ENCODE measurements at regions not wholly inside any gene's neighbourhood (a gene's known extent, or its start where the extent isn't known, plus 50 kb on each side); places are given as distances from the start of the nearest gene placed in this dataset.

DNA sequence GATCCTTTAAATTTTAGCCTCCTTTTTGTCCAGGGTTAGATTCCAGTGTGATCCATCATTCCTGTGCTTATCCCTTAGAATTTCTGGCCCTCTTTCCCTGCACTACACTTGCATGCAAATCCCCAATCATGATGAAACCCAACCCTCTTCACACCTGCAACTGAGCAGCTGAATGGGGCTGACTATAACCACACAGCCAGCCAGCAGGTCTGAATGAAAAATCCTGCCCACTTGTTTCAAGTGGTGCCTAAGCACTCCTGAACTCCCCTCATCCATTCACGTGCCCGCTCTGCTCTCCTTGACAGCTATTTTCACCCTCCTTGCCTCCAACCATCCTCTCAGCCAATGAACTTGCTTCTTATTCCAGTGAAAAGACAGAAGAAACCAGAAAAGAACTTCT is 80.5 kb upstream of the AFF3 start:
- H4K20me1 ChIP-seq (ENCODE audit: insufficient read depth, low read length): no peaks in the 10 kb centered on the region
- no peak overlapping the region for H3K27ac ChIP-seq (ENCODE audit: low read depth, low read length, poor library complexity, severe bottlenecking)
- no peaks in the 10 kb centered on the region for H3K9me2 ChIP-seq (ENCODE audit: insufficient read depth, low read length)
- H2AFZ ChIP-seq (ENCODE audit: low read length): no peak overlapping the region
- ChIA-PET CTCF (ENCODE audit: unreplicated experiment) (no interaction called here), POLR2A (interaction anchor here (1.4 to 1.7 kb wide), 2 partner anchors 11 to 92 kb away, joined by 3 to 7 read pairs; no protein-coding TSS in a partner anchor)
- H3K4me3 ChIP-seq (ENCODE audit: low read depth, low read length, poor library complexity, severe bottlenecking): no peak overlapping the region
- H3K4me1 ChIP-seq (ENCODE audit: insufficient read depth, low read length, poor library complexity, severe bottlenecking): no peaks in the 10 kb centered on the region
- no peaks in the 10 kb centered on the region for H3K36me3 ChIP-seq (ENCODE audit: insufficient read depth, low read length)
- no TSS peak for BruUV-seq (replicated peaks)
- DNase-seq (ENCODE audit: low spot score): no peak
- intact Hi-C loops (cut with micrococcal nuclease; ENCODE audit: unreplicated experiment): loop anchor here (5.0 kb wide), 1 partner anchor 36 kb away; no protein-coding TSS in a partner anchor
- TF ChIP-seq, protein P1, sequence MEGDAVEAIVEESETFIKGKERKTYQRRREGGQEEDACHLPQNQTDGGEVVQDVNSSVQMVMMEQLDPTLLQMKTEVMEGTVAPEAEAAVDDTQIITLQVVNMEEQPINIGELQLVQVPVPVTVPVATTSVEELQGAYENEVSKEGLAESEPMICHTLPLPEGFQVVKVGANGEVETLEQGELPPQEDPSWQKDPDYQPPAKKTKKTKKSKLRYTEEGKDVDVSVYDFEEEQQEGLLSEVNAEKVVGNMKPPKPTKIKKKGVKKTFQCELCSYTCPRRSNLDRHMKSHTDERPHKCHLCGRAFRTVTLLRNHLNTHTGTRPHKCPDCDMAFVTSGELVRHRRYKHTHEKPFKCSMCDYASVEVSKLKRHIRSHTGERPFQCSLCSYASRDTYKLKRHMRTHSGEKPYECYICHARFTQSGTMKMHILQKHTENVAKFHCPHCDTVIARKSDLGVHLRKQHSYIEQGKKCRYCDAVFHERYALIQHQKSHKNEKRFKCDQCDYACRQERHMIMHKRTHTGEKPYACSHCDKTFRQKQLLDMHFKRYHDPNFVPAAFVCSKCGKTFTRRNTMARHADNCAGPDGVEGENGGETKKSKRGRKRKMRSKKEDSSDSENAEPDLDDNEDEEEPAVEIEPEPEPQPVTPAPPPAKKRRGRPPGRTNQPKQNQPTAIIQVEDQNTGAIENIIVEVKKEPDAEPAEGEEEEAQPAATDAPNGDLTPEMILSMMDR (conservative IDR thresholded peaks at IDR 0.05; ENCODE audit: low read length): no peak
- no peak for TF ChIP-seq EZH2phosphoT487 (IDR thresholded peaks at IDR 0.05; ENCODE audit: borderline replicate concordance, low read depth, low read length)
- H3K79me2 ChIP-seq (ENCODE audit: insufficient read depth, low read depth, low read length): no peaks in the 10 kb centered on the region
- no peak overlapping the region for H3K4me2 ChIP-seq (ENCODE audit: low read length)
- H3K9me3 ChIP-seq (ENCODE audit: low read length): no peaks in the 10 kb centered on the region

DNA sequence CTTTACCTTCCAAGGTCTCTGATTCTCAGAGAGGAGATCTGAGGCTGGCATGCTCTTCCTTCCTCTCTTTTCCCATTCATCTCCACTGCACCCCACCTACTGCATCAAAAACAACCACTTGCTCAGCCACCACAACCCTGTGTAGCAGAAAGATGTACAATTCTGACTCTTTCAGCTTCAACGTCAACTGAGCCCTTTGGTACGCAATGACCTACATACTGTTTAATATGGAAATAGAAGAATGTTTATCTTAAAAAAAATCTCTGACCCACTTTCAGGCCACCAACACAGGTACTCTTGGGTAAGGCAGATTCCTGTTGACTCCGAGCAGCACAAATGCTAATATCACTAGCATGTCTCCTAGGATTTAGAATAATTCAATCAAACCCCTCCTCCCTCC is 76.2 kb upstream of the AFF3 start:
- no peaks in the 10 kb centered on the region for H3K4me1 ChIP-seq (ENCODE audit: insufficient read depth, low read length, poor library complexity, severe bottlenecking)
- no peaks in the 10 kb centered on the region for H3K9me2 ChIP-seq (ENCODE audit: insufficient read depth, low read length)
- H3K36me3 ChIP-seq (ENCODE audit: insufficient read depth, low read length): no peaks in the 10 kb centered on the region
- intact Hi-C loops (cut with micrococcal nuclease; ENCODE audit: unreplicated experiment): no loop called here
- no peak overlapping the region for H3K4me2 ChIP-seq (ENCODE audit: low read length)
- no peaks in the 10 kb centered on the region for H4K20me1 ChIP-seq (ENCODE audit: insufficient read depth, low read length)
- BruUV-seq (replicated peaks): no TSS peak
- ChIA-PET POLR2A (no interaction called here), CTCF (ENCODE audit: unreplicated experiment) (no interaction called here)
- H3K27ac ChIP-seq (ENCODE audit: low read depth, low read length, poor library complexity, severe bottlenecking): no peak overlapping the region
- no peak for DNase-seq (ENCODE audit: low spot score)
- no peak overlapping the region for H3K4me3 ChIP-seq (ENCODE audit: low read depth, low read length, poor library complexity, severe bottlenecking)
- no peaks in the 10 kb centered on the region for H3K9me3 ChIP-seq (ENCODE audit: low read length)
- H3K79me2 ChIP-seq (ENCODE audit: insufficient read depth, low read depth, low read length): no peaks in the 10 kb centered on the region
- H2AFZ ChIP-seq (ENCODE audit: low read length): no peak overlapping the region
- no peak for TF ChIP-seq EZH2phosphoT487 (IDR thresholded peaks at IDR 0.05; ENCODE audit: borderline replicate concordance, low read depth, low read length)
- TF ChIP-seq, protein P1 (conservative IDR thresholded peaks at IDR 0.05; ENCODE audit: low read length): no peak

DNA sequence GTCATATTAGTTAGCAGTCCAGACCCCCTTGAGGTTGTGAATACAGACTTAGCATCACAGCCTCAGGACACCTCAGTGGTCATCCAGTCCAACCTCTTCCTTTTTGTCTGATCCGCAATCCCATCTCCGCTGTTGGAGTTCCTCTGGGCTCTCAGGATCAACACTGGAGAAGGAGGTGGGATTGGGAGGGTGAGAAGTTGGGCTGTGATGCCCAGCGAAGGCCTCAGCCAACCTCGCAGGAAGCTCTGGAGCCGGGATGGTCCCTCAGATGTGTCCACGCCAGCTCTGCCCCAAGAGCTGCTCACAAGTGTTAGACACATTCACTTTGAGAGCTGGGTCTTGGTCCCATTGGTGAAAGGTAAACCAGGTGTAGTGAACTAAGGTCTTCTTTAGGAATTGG is 74.9 kb upstream of the AFF3 start:
- intact Hi-C loops (cut with micrococcal nuclease; ENCODE audit: unreplicated experiment): no loop called here
- no TSS peak for BruUV-seq (replicated peaks)
- no peaks in the 10 kb centered on the region for H3K9me3 ChIP-seq (ENCODE audit: low read length)
- CTCF ChIA-PET (ENCODE audit: unreplicated experiment): no interaction called here
- H3K27ac ChIP-seq (ENCODE audit: low read depth, low read length, poor library complexity, severe bottlenecking): no peak overlapping the region
- TF ChIP-seq, protein P1 (conservative IDR thresholded peaks at IDR 0.05; ENCODE audit: low read length): no peak
- no peak for TF ChIP-seq EZH2phosphoT487 (IDR thresholded peaks at IDR 0.05; ENCODE audit: borderline replicate concordance, low read depth, low read length)
- H3K4me1 ChIP-seq (ENCODE audit: insufficient read depth, low read length, poor library complexity, severe bottlenecking): no peaks in the 10 kb centered on the region
- no peak overlapping the region for H2AFZ ChIP-seq (ENCODE audit: low read length)
- no peaks in the 10 kb centered on the region for H3K9me2 ChIP-seq (ENCODE audit: insufficient read depth, low read length)
- POLR2A ChIA-PET: no interaction called here
- H3K79me2 ChIP-seq (ENCODE audit: insufficient read depth, low read depth, low read length): no peaks in the 10 kb centered on the region
- H3K4me2 ChIP-seq (ENCODE audit: low read length): no peak overlapping the region
- no peak overlapping the region for H3K4me3 ChIP-seq (ENCODE audit: low read depth, low read length, poor library complexity, severe bottlenecking)
- no peaks in the 10 kb centered on the region for H4K20me1 ChIP-seq (ENCODE audit: insufficient read depth, low read length)
- no peaks in the 10 kb centered on the region for H3K36me3 ChIP-seq (ENCODE audit: insufficient read depth, low read length)
- no peak for DNase-seq (ENCODE audit: low spot score)

Measured in OCI-LY7 (cell line).